ENCODE measurements at regions not wholly inside any gene's neighbourhood (a gene's known extent, or its start where the extent isn't known, plus 50 kb on each side); places are given as distances from the start of the nearest gene placed in this dataset.

DNA sequence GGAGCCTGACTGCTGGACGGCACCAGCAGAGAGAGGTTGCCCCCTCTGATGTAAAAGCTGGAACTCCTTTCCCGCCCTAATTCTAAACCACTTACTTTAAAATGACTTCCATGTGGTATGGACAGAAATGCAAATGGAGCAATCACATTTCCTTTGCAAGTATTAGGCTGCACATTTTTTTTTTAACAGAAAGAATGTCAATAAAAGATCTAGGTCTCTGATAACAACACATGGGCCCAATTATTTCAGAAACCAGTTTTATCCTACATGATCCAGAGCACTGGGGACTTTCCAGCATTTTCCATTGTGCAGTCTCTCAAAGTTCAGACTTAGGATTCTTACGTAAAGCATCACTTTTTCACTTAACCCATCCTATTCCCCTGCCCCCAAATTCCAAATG is 203.7 kb downstream of the NXNL2 start:
- H3K36me3 ChIP-seq (replicated peaks in 1 of 2; ENCODE audit: control extremely low read depth in 1 of 2, control insufficient read depth in 1 of 2, extremely low read depth in 1 of 2, insufficient read depth in 2 of 2, low read length in 1 of 2), result no peaks in the 10 kb centered on the region
- H3K4me3 ChIP-seq (ENCODE audit: control extremely low read depth in 1 of 5, extremely low read depth in 1 of 5, insufficient read depth in 1 of 5, low read depth in 2 of 5, low read length in 4 of 5), result no peak overlapping the region
- H3K27me3 Mint-ChIP-seq, result peaks cover 11% of the 10 kb centered on the region
- no peaks in the 10 kb centered on the region for H3K4me1 Mint-ChIP-seq
- H3K27ac Mint-ChIP-seq, result no peak overlapping the region
- H2AFZ ChIP-seq (ENCODE audit: insufficient read depth, low read depth, low read length, poor library complexity, severe bottlenecking), result no peak overlapping the region
- no peaks in the 10 kb centered on the region for H4K20me1 ChIP-seq (ENCODE audit: control insufficient read depth, insufficient read depth, low read length, poor library complexity, severe bottlenecking)
- WGBS (ENCODE audit: insufficient coverage), result no CpG with 5 or more reads among the region's 3 CpGs
- DNase-seq, result no peak
- CTCF ChIA-PET, result no interaction called here
- no peak for TF ChIP-seq EZH2 (IDR thresholded peaks at IDR 0.05; ENCODE audit: borderline replicate concordance, insufficient read depth, low read depth, low read length, poor library complexity, severe bottlenecking)
- TF ChIP-seq, protein P1, sequence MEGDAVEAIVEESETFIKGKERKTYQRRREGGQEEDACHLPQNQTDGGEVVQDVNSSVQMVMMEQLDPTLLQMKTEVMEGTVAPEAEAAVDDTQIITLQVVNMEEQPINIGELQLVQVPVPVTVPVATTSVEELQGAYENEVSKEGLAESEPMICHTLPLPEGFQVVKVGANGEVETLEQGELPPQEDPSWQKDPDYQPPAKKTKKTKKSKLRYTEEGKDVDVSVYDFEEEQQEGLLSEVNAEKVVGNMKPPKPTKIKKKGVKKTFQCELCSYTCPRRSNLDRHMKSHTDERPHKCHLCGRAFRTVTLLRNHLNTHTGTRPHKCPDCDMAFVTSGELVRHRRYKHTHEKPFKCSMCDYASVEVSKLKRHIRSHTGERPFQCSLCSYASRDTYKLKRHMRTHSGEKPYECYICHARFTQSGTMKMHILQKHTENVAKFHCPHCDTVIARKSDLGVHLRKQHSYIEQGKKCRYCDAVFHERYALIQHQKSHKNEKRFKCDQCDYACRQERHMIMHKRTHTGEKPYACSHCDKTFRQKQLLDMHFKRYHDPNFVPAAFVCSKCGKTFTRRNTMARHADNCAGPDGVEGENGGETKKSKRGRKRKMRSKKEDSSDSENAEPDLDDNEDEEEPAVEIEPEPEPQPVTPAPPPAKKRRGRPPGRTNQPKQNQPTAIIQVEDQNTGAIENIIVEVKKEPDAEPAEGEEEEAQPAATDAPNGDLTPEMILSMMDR (IDR thresholded peaks at IDR 0.05), result no peak
- no peaks in the 10 kb centered on the region for H3K4me1 ChIP-seq (ENCODE audit: control insufficient read depth in 2 of 2, insufficient read depth in 2 of 2, low read length in 2 of 2)
- ATAC-seq (ENCODE audit: low read depth), result no peak
- peaks cover 0 to 4% (median 1%) of the 10 kb centered on the region in 4 experiments for H3K27me3 ChIP-seq (replicated peaks in 1 of 4; ENCODE audit: control extremely low read depth in 1 of 4, control insufficient read depth in 3 of 4, insufficient read depth in 4 of 4, low read length in 3 of 4)
- H3K4me2 ChIP-seq (replicated peaks; ENCODE audit: low read depth, low read length, poor library complexity, severe bottlenecking), result no peak overlapping the region
- POLR2A ChIA-PET, result no interaction called here
- no peak overlapping the region for H3K4me3 Mint-ChIP-seq
- peaks cover 0 to 3% (median 0%) of the 10 kb centered on the region in 3 donors for H3K9me3 ChIP-seq (ENCODE audit: control extremely low read depth in 1 of 3, control insufficient read depth in 2 of 3, insufficient read depth in 1 of 3, low read length in 2 of 3)
- no peaks in the 10 kb centered on the region for H3K79me2 ChIP-seq (ENCODE audit: control insufficient read depth, insufficient read depth, low read length)
- H3K9ac ChIP-seq (ENCODE audit: low read length), result no peak overlapping the region
- H3K9me3 Mint-ChIP-seq (ENCODE audit: insufficient read depth), result no peaks in the 10 kb centered on the region
- H3K27ac ChIP-seq (ENCODE audit: low read length in 2 of 2), result no peak overlapping the region
- intact Hi-C loops (cut with micrococcal nuclease), result no loop called here

DNA sequence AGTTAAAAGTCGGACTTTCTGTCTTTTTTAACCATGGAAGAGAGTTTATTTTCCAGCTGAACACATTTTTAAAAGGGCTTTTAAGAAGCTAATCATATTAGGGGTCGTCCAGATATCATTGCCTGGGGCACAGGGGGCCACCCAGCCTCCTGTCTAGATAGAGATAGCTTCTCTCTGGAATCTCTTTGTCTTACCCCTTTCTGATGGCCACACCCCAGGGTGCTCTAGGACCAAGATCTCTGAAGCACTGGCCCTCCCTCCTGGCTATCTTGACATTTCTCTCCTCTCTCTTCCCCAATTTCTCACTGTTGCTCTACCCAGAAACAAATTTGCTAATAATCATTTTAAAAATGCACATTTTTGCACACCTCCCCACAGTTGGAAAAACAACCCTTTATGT is 204.4 kb downstream of the NXNL2 start:
- no peaks in the 10 kb centered on the region for H4K20me1 ChIP-seq (ENCODE audit: control insufficient read depth, insufficient read depth, low read length, poor library complexity, severe bottlenecking)
- H3K4me3 ChIP-seq (ENCODE audit: control extremely low read depth in 1 of 5, extremely low read depth in 1 of 5, insufficient read depth in 1 of 5, low read depth in 2 of 5, low read length in 4 of 5), result no peak overlapping the region
- peaks cover 0 to 3% (median 0%) of the 10 kb centered on the region in 3 donors for H3K9me3 ChIP-seq (ENCODE audit: control extremely low read depth in 1 of 3, control insufficient read depth in 2 of 3, insufficient read depth in 1 of 3, low read length in 2 of 3)
- Mint-ChIP-seq H3K27me3 (peaks cover 9% of the 10 kb centered on the region), H3K27ac (no peak overlapping the region), H3K4me3 (no peak overlapping the region), H3K9me3 (ENCODE audit: insufficient read depth) (no peaks in the 10 kb centered on the region), H3K4me1 (no peaks in the 10 kb centered on the region)
- no peak overlapping the region for H3K4me2 ChIP-seq (replicated peaks; ENCODE audit: low read depth, low read length, poor library complexity, severe bottlenecking)
- H3K9ac ChIP-seq (ENCODE audit: low read length), result no peak overlapping the region
- H3K27me3 ChIP-seq (replicated peaks in 1 of 4; ENCODE audit: control extremely low read depth in 1 of 4, control insufficient read depth in 3 of 4, insufficient read depth in 4 of 4, low read length in 3 of 4), result peaks cover 0 to 4% (median 1%) of the 10 kb centered on the region in 4 experiments
- H2AFZ ChIP-seq (ENCODE audit: insufficient read depth, low read depth, low read length, poor library complexity, severe bottlenecking), result no peak overlapping the region
- no peak for TF ChIP-seq EZH2 (IDR thresholded peaks at IDR 0.05; ENCODE audit: borderline replicate concordance, insufficient read depth, low read depth, low read length, poor library complexity, severe bottlenecking)
- TF ChIP-seq, protein P1 (IDR thresholded peaks at IDR 0.05), result no peak
- DNase-seq (no peak), ATAC-seq (ENCODE audit: low read depth) (no peak)
- ChIA-PET CTCF (no interaction called here), POLR2A (no interaction called here)
- H3K36me3 ChIP-seq (replicated peaks in 1 of 2; ENCODE audit: control extremely low read depth in 1 of 2, control insufficient read depth in 1 of 2, extremely low read depth in 1 of 2, insufficient read depth in 2 of 2, low read length in 1 of 2), result no peaks in the 10 kb centered on the region
- no peaks in the 10 kb centered on the region for H3K4me1 ChIP-seq (ENCODE audit: control insufficient read depth in 2 of 2, insufficient read depth in 2 of 2, low read length in 2 of 2)
- intact Hi-C loops (cut with micrococcal nuclease), result no loop called here
- 60% methylated on average over 1 of the region's 2 CpGs for WGBS (ENCODE audit: insufficient coverage)
- no peaks in the 10 kb centered on the region for H3K79me2 ChIP-seq (ENCODE audit: control insufficient read depth, insufficient read depth, low read length)
- H3K27ac ChIP-seq (ENCODE audit: low read length in 2 of 2), result no peak overlapping the region

Measured in B cell (primary cell).